ES-I3 (cell line): ENCODE measurements at regions not wholly inside any gene's neighbourhood (a gene's known extent, or its start where the extent isn't known, plus 50 kb on each side); places are given as distances from the start of the nearest gene placed in this dataset.

ENCODE experiments used
- H3K36me3 ChIP-seq: 2 replicates; pipeline ENCODE4 v1.6.1; 2013; ENCODE audit warnings: mild to moderate bottlenecking, low read length, control low read depth, moderate library complexity; ENCODE audit not compliant: insufficient read depth
- H3K4me1 ChIP-seq: 2 replicates; pipeline ENCODE4 v1.6.1; 2013; ENCODE audit warnings: mild to moderate bottlenecking, control low read depth, low read length; ENCODE audit not compliant: insufficient read depth
- H3K9ac ChIP-seq: 2 replicates; pipeline ENCODE4 v1.6.1; 2013; ENCODE audit warnings: low read depth, mild to moderate bottlenecking, low read length, moderate library complexity
- H3K9me3 ChIP-seq: 2 replicates; pipeline ENCODE4 v1.6.1; 2013; ENCODE audit warnings: mild to moderate bottlenecking, low read length, moderate library complexity; ENCODE audit not compliant: control insufficient read depth, insufficient read depth

DNA sequence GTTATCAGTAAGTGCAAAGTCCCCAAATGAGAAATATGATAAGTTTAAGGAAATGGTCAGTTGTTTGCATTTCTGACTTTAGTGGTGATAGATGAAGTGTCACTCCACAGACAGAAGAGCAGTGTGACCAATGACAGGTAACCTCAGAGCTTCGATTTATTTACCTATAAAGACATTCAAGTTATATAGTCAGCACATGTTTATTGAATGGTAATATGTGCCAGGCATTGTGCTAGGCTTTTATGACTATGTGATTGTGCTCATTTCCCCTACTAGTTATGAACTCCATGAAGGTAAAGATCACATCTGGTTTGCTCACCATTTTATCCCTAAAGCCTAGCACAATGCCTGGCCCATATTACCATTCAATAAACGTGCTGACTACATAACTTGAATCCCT, 222.4 kb downstream of the HHIPL2 start:
- H3K9ac ChIP-seq, result no peak overlapping the region
- H3K36me3 ChIP-seq, result no peaks in the 10 kb centered on the region
- no peaks in the 10 kb centered on the region for H3K4me1 ChIP-seq
- no peaks in the 10 kb centered on the region for H3K9me3 ChIP-seq

DNA sequence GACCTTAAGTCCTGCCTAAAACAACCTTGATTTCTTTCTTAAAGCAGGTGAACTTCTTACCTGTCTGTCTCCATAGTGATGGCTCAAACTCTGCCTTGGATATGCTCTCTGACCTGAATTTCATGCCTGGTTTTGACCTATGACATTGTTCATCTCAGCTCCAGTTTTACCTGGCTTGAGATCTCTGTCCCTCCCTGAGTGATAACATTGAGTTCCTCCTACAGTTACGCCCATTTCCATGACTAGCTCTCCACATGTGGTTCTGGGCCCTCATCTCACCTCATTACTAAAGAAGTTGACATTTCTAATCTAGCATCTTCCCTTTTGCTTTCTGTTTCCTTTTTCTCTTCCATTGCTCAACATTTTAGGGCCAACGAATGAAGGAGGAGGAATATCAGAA, 233.1 kb downstream of the HHIPL2 start:
- Histone ChIP-seq H3K4me1 (peaks cover 5% of the 10 kb centered on the region; the same call in 1 of the 2 replicates), H3K9me3 (no peaks in the 10 kb centered on the region), H3K36me3 (no peaks in the 10 kb centered on the region), H3K9ac (no peak overlapping the region)

DNA sequence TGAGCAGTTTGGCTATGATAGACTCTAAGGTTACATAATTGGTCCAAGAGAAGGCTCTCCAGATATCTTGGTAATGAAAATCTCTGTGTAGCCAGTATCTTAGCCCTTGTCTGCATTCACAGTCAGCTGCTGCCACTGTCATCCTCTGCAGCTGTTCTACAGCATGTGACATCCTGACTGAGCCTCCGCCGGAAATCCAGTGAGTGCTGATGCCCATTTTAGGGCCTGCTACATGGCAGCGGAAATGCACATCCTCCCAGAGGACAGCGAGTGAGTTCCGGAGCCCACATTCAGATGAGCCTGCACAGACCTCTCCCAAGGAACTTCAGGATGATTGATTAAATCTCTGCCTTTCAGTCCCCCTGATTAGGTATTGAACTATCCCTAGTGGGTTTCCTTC, 237.1 kb downstream of the HHIPL2 start:
- Histone ChIP-seq H3K9me3 (no peaks in the 10 kb centered on the region), H3K9ac (no peak overlapping the region), H3K4me1 (no peaks in the 10 kb centered on the region), H3K36me3 (no peaks in the 10 kb centered on the region)

DNA sequence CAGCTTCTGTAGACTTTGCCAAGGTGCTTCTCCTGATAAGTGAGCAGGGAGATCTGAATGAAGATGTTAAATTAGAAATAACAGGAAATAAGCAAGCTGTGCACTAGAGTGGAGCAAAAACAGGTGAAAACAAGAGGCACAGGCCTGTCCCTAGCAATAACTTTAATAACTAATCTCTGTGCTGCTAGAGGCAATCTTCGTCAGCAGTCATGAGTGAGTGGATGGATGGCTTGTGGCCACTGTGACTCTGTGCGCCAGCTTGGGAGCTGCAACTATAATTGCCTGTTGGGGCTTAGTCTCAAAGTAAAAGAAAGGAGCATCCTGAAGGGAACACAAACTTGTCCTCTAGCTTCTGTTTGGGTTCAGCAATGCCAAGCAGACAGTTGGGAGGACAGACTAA, 240.3 kb downstream of the HHIPL2 start:
- H3K9me3 ChIP-seq, result no peaks in the 10 kb centered on the region
- H3K36me3 ChIP-seq, result no peaks in the 10 kb centered on the region
- H3K9ac ChIP-seq, result no peak overlapping the region
- H3K4me1 ChIP-seq, result no peaks in the 10 kb centered on the region

DNA sequence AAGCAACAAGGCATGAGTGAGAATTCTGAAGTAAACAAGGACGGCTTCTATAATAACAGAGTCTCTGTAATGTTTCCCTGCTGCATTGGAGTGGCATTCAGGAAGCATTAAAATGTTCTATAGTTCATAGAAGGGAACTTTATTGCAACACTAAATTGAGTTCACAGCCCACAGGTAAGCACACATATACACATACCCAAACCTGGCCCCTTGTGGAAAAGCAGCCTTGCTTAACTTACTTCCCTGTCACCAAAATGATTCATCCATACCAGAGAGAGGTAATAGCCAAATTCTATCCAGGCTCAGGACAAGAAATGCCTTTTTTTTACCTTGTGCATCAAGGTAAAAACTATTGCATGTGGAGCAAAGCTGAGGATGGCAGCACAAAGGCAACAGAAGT, 241.4 kb downstream of the HHIPL2 start:
- no peaks in the 10 kb centered on the region for H3K4me1 ChIP-seq
- no peaks in the 10 kb centered on the region for H3K9me3 ChIP-seq
- no peak overlapping the region for H3K9ac ChIP-seq
- H3K36me3 ChIP-seq, result no peaks in the 10 kb centered on the region

DNA sequence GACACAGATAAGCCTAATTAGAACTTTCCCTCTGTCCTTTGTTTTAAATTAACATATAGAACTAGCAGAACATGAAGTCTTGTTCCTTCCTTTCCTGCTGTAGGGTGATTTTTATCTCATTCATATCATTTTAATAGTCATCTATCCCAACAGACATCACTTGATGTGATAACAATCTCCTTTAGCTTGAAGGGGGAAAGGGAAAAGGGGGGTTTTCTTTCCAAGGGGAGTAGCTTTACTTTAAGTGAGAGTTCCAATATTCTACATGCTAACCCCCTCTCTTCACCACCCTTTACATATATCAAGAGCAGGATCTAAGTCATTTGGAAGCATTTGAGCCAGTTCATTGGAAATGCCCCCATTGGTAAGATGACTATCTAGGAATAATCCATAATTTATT, 241.9 kb downstream of the HHIPL2 start:
- no peak overlapping the region for H3K9ac ChIP-seq
- no peaks in the 10 kb centered on the region for H3K9me3 ChIP-seq
- H3K4me1 ChIP-seq, result no peaks in the 10 kb centered on the region
- H3K36me3 ChIP-seq, result no peaks in the 10 kb centered on the region

DNA sequence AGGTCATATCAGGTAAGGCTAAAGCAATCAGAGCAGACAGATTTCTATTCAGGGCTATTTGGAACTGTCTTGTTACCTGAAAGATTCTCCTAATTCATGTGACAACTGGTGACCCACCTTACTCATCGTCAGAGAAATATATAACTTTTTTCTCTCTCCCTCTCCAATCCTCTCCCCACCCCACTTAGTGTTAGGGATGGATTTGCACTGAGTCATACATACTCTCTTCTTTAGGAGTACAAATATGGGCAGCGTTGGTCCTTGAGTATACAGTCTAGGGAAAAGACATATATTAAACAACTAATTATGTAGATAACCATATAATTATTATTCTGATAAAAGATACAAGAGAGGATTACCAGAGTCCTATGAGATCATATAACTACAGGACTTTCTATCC, 246.3 kb downstream of the HHIPL2 start:
- Histone ChIP-seq H3K36me3 (no peaks in the 10 kb centered on the region), H3K9me3 (no peaks in the 10 kb centered on the region), H3K4me1 (no peaks in the 10 kb centered on the region), H3K9ac (no peak overlapping the region)

DNA sequence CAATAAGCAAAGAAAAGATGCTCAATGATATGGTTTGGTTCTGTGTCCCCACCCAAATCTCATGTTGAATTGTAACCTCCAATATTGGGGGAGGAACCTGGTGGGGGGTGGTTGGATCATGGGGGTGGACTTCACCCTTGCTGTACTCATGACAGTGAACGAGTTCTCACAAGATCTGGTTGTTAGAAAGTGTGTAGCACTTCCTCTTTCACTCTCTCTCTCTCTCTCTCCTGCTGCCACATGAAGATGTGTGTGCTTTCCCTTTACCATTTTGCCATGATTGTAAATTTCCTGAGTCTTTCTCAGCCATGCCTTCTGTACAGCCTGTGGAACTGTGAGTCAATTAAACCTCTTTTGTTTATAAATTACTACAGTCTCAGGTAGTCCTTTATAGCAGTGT, 248.4 kb downstream of the HHIPL2 start:
- Histone ChIP-seq H3K9ac (no peak overlapping the region), H3K9me3 (no peaks in the 10 kb centered on the region), H3K36me3 (no peaks in the 10 kb centered on the region), H3K4me1 (no peaks in the 10 kb centered on the region)

DNA sequence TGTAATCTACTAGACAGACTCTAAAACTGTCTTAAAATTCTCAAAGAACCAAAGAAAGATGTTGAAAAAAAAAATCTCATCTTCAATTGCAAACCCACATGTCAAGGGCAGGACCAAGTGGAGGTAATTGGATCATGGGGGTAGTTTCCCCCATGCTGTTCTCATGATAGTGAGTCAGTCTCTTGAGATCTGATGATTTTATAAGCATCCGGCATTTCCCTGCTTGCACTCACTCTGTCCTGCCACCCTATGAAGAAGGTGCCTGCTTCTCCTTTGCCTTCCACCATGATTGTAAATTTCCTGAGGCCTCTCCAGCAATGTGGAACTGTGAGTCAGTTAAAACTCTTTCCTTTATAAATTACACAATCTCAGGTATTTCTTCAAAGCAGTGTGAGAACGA, 257.0 kb downstream of the HHIPL2 start:
- Histone ChIP-seq H3K9ac (no peak overlapping the region), H3K9me3 (no peaks in the 10 kb centered on the region), H3K36me3 (no peaks in the 10 kb centered on the region), H3K4me1 (peaks cover 11% of the 10 kb centered on the region; the same call in 1 of the 2 replicates)

DNA sequence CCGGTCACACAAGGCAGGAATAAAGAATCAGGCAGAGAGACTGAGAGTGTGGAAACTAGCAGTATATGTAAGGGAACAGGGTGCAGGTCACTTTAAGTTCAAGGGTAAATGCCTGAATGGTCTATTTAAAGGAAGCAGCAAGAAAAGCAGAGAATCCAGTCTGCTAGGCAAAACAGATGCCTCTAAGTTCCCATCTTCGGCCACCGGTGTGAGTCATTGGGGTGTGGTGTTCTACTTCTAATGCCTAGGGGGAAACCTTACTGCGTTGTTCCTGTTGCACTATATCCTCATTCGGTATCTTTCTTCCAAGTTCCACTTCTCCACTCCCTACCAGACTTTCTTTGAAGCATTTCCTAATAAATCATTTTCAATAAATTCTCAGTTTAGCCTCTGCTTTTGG, 259.9 kb downstream of the HHIPL2 start:
- Histone ChIP-seq H3K4me1 (peaks cover 11% of the 10 kb centered on the region; the same call in 1 of the 2 replicates), H3K9me3 (no peaks in the 10 kb centered on the region), H3K36me3 (no peaks in the 10 kb centered on the region), H3K9ac (no peak overlapping the region)

DNA sequence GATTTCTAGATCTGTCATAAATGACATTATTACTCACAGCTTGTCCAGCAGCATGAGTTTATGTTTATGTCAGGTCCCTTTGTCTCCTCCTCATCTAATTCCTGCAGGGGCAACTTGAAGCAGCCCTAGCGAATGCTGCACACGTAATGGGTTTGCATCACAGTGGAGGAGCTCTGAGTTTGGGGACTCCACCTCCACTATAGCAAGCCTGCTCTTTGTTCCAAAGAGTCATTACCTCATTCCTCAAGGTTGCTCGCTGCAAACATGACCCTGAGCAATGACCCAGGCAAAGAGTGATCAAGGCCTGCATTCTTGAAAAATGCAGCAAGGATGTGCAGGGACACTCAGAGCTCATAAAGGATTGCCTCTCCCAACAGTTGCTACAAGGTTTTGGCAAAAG, 261.9 kb downstream of the HHIPL2 start:
- peaks cover 11% of the 10 kb centered on the region; the same call in 1 of the 2 replicates for H3K4me1 ChIP-seq

DNA sequence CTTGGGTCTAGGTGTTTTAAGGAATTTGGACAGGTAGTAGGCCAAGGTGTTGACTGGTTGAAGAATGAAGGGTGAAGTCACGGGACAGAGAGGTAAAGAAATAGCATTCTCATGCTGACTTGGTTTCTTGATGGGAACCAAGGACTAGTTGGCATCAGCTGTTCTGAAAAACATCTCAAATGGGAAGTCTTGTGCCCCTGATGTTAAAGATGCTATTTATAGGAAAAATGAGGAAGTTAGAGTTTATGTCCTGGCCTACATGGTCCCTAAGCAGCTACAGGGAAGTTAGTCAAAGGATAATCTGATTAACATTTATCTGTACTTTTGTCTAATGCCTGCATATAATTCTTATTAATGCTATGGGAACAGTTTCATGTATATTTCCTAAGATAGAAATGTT, 262.4 kb downstream of the HHIPL2 start:
- H3K9me3 ChIP-seq, result no peaks in the 10 kb centered on the region
- H3K9ac ChIP-seq, result no peak overlapping the region
- H3K36me3 ChIP-seq, result no peaks in the 10 kb centered on the region
- H3K4me1 ChIP-seq, result peaks cover 11% of the 10 kb centered on the region; the same call in 1 of the 2 replicates

More for the DNA sequence above, 261.9 kb downstream of the HHIPL2 start:
- H3K36me3 ChIP-seq, result no peaks in the 10 kb centered on the region
- H3K9ac ChIP-seq, result no peak overlapping the region
- no peaks in the 10 kb centered on the region for H3K9me3 ChIP-seq

DNA sequence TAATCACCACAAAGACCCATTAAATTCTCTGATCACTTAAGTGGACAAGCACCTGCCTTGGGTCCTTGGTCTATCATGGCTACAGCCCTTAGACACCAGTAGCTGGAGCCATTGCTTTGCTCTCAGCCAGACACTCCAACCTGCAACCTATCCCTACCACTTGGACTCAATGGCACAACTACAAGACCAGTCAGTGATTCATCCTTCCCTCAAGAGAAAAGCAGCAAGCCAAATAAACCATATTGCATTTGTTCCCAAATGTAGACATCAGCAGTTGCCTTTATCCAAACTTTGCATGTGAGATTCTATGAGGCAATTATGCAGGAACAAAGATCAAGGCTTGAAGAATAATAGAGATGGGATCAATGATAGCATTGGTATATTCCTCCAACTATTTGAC, 263.4 kb downstream of the HHIPL2 start:
- Histone ChIP-seq H3K4me1 (peaks cover 11% of the 10 kb centered on the region; the same call in 1 of the 2 replicates), H3K9me3 (no peaks in the 10 kb centered on the region), H3K36me3 (no peaks in the 10 kb centered on the region), H3K9ac (no peak overlapping the region)

DNA sequence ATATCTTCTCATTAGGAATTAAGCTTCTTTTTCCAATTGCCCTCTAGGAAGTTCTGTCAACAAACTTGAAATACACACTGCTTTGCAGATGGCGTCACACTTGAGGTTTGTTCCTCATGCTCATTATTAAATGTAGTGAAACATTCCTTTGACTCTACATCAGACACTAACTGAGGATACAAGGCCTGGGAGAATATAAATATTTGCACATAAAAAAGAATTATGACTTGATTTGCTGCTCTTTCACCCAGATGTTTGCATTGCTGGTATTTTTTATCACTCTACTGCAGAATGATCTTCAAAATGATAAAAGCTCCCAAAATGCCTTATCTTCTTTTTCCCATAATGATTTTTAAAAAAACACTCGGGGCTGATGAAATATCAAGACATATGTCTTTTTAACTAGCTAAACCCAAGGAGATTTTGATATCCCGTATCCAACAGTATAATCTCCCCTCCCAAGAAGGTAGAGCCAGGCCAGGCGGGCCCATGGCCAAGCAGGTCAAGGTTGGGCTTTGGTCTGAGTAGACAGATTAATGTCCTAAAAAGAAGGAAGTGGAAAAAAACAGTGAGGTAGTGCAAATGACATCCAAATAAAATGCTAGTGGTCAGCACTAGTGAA, 264.6 kb downstream of the HHIPL2 start:
- peaks cover 9% of the 10 kb centered on the region; the same call in 1 of the 2 replicates for H3K4me1 ChIP-seq
- H3K36me3 ChIP-seq, result no peaks in the 10 kb centered on the region
- no peaks in the 10 kb centered on the region for H3K9me3 ChIP-seq
- H3K9ac ChIP-seq, result no peak overlapping the region

DNA sequence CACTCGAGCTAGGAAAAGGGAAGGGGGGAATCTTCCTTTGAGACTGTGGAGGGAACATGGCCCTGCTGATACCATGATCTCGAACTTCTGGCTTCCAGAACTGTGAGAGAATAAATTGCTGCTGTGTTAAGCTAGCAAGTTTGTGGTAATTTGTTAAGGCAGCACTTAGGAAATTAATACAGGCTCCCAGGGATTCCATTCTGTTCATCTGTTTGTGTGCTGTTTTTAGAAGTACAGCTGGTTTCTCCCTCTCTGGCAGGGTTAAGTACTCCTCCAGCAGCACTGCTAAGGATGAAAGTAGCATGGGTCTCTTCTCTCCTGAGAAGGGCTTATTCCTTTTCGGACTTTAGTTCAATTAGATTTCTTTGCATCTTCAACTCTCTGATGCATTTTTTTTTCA, 268.3 kb downstream of the HHIPL2 start:
- H3K9ac ChIP-seq, result no peak overlapping the region

DNA sequence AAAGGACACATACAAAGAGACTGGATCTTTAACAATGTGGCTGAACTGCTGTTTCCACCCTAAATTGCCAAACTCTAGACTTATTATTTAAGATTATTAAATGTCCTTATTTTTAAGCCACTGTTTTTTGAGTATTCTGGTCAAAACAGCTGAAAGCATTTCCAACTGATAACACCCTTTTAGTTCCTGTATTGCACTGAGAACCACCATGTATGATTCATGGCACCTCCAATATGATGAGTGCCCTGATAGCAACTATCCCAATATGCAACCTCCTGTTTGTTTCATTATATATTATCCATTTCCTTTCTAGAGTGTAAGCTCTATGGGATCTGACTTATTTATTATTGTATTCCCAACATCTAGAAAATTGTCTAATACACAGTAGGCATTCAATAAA, 269.4 kb downstream of the HHIPL2 start:
- no peaks in the 10 kb centered on the region for H3K4me1 ChIP-seq
- no peaks in the 10 kb centered on the region for H3K36me3 ChIP-seq
- no peak overlapping the region for H3K9ac ChIP-seq
- no peaks in the 10 kb centered on the region for H3K9me3 ChIP-seq

More for the DNA sequence above, 268.3 kb downstream of the HHIPL2 start:
- no peaks in the 10 kb centered on the region for H3K4me1 ChIP-seq
- H3K36me3 ChIP-seq, result no peaks in the 10 kb centered on the region
- no peaks in the 10 kb centered on the region for H3K9me3 ChIP-seq
